A549 (cell line): ENCODE measurements at regions not wholly inside any gene's neighbourhood (a gene's known extent, or its start where the extent isn't known, plus 50 kb on each side); places are given as distances from the start of the nearest gene placed in this dataset.

Source experiments
- CEBPB ChIP-seq, 2 experiments: fragments of >200 bp in 1 of 2; sonication (Bioruptor Twin) in 1 of 2; formaldehyde crosslinking in 1 of 2; IDR thresholded peaks; 2 replicates each; pipeline ENCODE4 v1.6.1; 2012 to 2016
- CHD2 ChIP-seq: fragments of 150-350 bp; IDR thresholded peaks from 2 replicates; pipeline ENCODE4 v1.6.1; 2014; ENCODE audit warnings: low read length; ENCODE audit not compliant: partially characterized antibody
- CTCF ChIP-seq: fragments of >200 bp; sonication (Bioruptor Twin); formaldehyde crosslinking; IDR thresholded peaks from 3 replicates; pipeline ENCODE4 v1.5.1; 2016
- EP300 ChIP-seq, 2 experiments: fragments of >200 bp; sonication (Bioruptor Twin); formaldehyde crosslinking; IDR thresholded peaks; 2 replicates in 1 of 2; 3 replicates in 1 of 2; pipeline ENCODE4 v1.6.1; 2016 to 2017
- PBX3 ChIP-seq: IDR thresholded peaks from 2 replicates; pipeline ENCODE4 v1.6.1; 2012
- POLR2A ChIP-seq: IDR thresholded peaks from 2 replicates; pipeline ENCODE4 v1.6.1; 2012; ENCODE audit warnings: mild to moderate bottlenecking, low read length
- REST ChIP-seq: fragments of 200-600 bp; sonication (generic); IDR thresholded peaks from 2 replicates; pipeline ENCODE4 v1.6.1; 2016; ENCODE audit warnings: antibody characterized with exemption, mild to moderate bottlenecking, moderate library complexity
- ZNF302 ChIP-seq: fragments of 250-450 bp; sonication (Bioruptor Pico); IDR thresholded peaks from 2 replicates; pipeline ENCODE4 v1.9.0; 2021; ENCODE audit warnings: inconsistent platforms, mild to moderate bottlenecking, moderate library complexity
- TF ChIP-seq, protein P1 (sequence below): fragments of 150-350 bp; IDR thresholded peaks from 2 replicates; pipeline ENCODE4 v1.6.1; 2014; ENCODE audit warnings: low read depth, mild to moderate bottlenecking, low read length
- TF ChIP-seq, protein P2 (sequence below): fragments of 450-650 bp; IDR thresholded peaks from 2 replicates; pipeline ENCODE4 v1.6.1; 2014; ENCODE audit warnings: antibody characterized with exemption

- TF ChIP-seq, protein P1, sequence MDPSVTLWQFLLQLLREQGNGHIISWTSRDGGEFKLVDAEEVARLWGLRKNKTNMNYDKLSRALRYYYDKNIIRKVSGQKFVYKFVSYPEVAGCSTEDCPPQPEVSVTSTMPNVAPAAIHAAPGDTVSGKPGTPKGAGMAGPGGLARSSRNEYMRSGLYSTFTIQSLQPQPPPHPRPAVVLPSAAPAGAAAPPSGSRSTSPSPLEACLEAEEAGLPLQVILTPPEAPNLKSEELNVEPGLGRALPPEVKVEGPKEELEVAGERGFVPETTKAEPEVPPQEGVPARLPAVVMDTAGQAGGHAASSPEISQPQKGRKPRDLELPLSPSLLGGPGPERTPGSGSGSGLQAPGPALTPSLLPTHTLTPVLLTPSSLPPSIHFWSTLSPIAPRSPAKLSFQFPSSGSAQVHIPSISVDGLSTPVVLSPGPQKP = no peak
- TF ChIP-seq EP300 (IDR thresholded peaks at IDR 0.05) (no peak), CHD2 (no peak), CEBPB (IDR thresholded peaks at IDR 0.05) (no peak), REST (no peak), ZNF302 (CRISPR knock-in tag) (no peak), CTCF (no peak), POLR2A (no peak), PBX3 (no peak)
- TF ChIP-seq, protein P2, sequence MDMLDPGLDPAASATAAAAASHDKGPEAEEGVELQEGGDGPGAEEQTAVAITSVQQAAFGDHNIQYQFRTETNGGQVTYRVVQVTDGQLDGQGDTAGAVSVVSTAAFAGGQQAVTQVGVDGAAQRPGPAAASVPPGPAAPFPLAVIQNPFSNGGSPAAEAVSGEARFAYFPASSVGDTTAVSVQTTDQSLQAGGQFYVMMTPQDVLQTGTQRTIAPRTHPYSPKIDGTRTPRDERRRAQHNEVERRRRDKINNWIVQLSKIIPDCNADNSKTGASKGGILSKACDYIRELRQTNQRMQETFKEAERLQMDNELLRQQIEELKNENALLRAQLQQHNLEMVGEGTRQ = no peak
These were observed 136.0 kb upstream of the SERTAD2 start for GRCh38 chr2:64789466-64790320.
